8988T (cell line): ENCODE measurements at regions not wholly inside any gene's neighbourhood (a gene's known extent, or its start where the extent isn't known, plus 50 kb on each side); places are given as distances from the start of the nearest gene placed in this dataset.
"Not testable (repeated sequence)": the region's sequence is repeated elsewhere in the genome, so short reads cannot be mapped to it uniquely, and the experiment has no call there.

Experiments used
- DNase-seq: peaks from one replicate; pipeline ENCODE4 v3.0.0; 2011

GRCh38 chr20:50435397-50436051 is 74.7 kb upstream of the PTPN1 start:
- DNase-seq: no peak

DNA sequence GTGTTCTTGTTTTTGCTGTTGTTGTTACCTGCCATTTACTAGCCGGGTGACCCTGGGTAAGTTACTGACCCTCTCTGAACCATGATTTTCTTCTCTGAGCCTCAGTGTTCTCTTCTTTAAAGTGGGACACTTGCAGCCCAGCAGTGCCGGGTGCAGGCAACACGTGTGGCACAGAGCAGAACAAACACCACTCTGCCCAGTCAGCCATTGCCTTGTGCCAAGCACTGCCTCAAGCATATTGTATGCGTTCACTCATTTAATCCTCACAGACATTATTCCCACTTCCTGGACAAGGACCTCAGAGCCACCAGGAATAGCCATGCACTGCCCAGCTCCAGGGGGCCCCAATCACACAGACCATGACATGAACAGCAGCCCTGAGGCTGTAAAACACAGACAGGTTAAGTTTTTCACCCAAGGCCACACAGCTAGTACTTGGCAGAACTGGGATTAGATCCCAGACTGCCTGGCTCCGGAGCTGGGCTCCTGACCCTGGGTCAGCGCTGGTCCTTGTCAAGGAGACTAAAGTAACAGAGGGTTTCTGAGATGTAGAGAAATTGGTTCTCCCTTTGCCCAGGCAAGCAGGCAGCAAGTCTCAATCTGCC is 74.0 kb upstream of the PTPN1 start:
- DNase-seq: no peak

- no peak for DNase-seq
Observed at GRCh38 chr20:50436696-50437095, 73.5 kb upstream of the PTPN1 start.

- DNase-seq: no peak
Observed at GRCh38 chr20:50438986-50439407, 71.2 kb upstream of the PTPN1 start.

DNA sequence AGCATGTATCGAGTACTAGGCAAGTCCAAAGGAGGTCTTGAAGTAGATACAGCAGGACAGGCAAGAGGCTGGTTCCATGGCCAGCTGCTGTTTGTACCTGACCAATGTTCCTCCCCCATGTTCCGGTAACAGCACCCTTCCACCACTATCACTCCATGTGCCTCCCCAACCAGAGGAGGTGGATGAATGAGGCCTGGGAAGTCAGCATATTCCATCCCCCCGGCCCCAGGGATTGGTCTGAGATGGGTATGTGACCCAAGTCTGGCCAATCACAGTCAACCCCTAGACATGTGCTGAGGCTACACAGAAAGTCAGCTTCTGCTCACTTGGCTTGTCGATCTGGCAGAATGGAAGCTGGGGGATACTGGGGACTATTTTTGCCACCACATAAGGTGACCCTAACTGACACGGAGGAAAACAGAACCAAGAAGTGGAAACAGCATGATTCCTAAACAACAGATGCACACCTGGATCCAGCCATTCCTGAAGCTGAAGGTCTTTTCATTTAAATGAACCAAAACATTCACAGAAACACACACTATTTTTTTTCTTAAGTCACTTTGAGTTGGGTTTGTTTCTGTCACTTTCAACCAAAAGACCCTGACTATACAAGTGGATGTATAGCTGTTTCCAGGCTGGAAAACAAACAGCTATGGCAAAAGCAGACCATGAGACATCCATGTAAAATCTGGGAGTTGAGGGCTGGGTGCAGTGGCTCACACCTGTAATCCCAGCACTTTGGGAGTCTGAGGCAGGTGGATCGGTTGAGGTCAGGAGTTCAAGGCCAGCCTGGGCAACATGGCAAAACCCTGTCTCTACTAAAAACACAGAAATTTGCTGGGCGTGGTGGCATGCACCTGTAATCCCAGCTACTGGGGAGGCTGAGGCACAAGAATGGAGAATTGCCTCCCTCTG is 70.4 kb upstream of the PTPN1 start:
- no peak for DNase-seq

GRCh38 chr20:50442512-50442911 is 67.7 kb upstream of the PTPN1 start:
- DNase-seq: no peak

- no peak for DNase-seq
Observed at GRCh38 chr20:50445354-50446151, 64.6 kb upstream of the PTPN1 start.

- DNase-seq: no peak
Observed at GRCh38 chr20:50446351-50447101, 63.7 kb upstream of the PTPN1 start.

DNA sequence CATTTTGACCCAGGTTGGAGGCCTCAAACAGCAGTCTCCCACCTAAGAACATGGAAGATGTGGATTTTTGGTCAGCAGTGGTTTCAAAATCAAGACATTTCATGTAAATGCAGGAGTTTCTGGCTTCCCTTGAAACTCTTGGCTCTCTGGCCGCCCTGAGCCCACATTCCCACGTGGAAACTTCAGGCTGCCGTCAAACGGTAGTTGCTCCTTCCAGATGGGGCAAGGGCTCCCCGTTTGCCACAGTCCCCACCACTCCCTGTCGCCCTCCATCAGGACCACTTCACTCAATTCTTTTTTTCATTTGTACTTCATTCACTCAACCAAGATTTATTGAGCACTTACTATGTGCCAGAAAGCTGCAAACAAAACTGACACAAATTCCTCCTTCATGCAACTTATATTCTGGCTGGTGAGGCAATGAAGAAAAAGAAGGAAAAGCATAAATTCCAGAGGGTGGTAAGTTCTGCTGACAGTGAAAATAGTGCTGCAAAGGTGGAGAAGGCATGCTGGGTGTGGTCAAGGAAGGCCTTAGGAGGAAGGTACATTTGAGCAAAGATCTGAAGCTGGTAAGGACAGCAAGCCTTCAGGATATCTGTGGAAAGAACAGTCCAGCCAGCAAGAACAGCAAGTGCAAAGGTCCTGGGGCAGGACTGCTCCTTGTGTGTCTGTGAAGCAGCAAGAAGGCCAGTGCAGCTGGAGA is 62.9 kb upstream of the PTPN1 start:
- no peak for DNase-seq

- no peak for DNase-seq
Observed at GRCh38 chr20:50447817-50448216, 62.4 kb upstream of the PTPN1 start.

DNA sequence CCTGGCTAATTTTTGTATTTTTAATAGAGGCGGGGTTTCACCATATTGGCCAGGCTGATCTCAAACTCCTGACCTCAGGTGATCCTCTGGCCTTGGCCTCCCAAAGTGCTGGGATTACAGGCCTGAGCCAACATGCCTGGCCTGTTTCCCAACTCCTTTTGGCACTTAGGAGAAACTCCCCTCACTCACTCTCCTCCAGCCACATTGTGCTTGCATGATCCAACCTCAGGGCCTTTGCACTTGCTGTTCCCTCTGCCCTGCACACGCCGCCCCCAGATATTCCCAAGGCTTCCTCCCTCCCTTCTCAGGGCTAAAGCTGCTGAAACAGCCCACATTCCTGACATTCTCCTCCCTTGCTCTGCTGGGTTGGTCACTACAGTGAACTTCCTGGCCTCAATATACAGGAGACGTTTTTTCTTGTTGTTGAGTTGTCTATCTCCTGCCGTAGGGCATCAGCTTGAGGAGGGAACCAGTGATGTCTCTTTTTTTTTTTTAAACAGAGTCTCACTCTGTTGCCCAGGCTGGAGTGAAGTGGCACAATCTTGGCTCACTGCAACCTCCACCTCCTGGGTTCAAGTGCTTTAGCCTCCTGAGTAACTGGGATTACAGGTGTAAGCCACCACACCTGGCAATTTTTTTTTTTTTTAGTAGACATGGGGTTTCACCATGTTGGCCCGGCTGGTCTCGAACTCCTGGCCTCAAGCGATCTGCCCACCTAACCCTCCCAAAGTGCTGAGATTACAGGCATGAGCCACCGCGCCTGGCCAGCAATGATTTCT is 61.4 kb upstream of the PTPN1 start:
- DNase-seq: not testable (repeated sequence)

DNA sequence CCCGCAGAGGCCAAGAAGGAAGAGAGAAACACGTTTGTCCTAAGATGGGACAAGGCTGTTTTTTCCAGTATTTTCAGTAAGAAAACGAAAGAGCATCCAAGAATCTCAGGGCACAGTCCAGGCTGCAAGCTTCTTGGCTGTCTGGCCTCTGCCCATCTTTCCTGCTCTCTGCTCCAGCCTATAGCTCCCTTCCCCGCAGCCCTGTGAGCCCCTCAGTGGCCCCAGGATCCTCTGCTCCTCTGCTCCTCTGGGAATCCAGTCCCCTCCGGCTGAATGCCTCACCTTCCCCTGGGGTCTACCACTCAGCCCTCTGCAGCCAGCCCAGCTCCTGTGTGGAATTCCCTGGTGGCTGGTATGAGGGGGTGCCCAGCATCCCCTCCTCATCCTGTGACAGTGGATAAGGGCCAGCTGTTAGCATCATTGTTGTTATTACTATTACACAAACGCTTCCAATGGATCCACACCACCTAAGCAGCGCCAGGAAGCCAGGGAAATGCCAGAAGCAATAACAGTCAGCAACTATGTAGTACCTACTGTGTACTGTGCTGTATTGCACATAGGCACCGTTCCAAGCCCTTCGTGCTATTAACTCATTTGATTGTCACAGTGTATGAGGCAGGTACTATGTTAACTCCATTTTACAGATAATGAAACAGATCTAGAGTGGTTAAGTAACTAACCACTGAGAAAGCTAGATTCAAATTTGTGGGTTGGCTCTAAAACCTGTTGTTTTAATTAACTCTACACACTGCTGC is 60.3 kb upstream of the PTPN1 start:
- no peak for DNase-seq

DNA sequence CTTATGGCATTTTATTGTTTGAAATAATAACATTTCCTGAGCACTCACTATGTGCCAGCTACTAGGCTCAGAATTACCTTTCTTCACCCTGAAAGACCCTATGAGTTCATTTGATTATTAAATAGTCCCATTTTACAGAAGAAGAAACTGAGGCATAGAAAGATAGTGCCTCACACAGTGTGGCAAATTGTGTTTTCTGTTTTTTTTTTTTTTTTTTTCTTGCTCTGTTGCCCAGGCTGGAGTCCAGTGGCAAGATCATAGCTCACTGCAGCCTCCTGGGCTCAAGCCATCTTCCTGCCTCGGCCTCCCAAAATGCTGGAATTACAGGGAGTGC is 59.7 kb upstream of the PTPN1 start:
- no peak for DNase-seq

- no peak for DNase-seq
Observed at GRCh38 chr20:50450881-50451752, 59.1 kb upstream of the PTPN1 start.

DNA sequence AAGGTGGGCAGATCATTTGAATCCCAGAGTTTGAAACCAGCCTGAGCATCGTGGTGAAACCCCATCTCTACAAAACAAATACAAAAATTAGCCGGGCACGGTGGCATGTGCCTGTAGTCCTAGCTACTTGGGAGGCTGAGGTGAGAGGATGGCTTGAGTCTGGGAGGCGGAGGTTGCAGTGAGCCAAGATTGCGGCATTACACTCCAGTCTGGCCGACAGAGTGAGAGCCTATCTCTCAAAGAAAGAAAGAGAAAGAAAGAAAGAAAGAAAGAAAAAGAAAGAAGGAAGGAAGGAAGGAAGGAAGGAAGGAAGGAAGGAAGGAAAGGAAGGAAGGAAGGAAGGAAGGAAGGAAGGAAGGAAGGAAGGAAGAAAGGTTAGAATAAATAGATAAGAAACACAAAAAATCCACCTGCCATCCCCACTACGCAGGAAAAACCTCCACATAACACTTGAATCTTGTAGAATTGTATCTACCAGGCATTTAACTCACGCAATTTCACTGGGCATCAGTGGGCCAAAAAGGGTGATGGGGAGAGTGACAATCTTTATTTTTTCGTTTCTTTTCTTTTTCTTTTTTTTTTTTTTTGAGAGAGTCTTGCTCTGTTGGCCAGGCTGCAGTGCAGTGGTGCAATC is 58.3 kb upstream of the PTPN1 start:
- DNase-seq: not testable (repeated sequence)

DNA sequence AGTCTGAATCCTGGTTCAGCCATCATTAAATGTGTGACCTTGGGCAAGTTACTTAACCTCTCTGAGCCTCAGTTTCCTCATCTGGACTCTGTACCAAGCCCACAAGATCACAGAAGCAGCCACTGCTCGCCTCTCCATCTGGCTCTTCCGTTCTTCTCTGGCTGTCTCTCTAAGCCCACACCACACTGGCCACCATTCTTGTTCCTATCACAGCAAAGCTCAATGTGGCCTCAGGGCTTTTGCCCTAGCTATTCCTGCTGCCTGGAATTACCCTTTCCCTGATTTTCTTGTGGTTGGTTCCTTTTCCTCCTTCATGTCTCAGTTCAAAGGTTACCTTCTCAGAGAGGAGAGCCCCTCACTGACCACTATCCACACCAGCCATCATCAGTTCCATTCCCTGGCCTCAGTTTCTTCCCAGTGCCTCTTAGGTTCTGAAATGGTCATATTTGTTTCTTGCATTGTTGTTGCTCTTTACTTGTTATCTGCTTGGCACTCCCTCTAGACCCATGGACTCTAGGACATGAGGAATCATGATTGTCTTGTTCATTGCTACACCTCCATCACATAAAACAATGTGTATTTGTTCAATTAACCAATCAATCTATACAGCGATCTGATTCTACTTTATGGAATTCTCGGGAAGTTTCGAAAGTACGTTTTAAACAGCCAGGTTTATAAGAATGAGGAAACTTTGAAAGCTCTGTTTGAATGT is 56.5 kb upstream of the PTPN1 start:
- DNase-seq: no peak

DNA sequence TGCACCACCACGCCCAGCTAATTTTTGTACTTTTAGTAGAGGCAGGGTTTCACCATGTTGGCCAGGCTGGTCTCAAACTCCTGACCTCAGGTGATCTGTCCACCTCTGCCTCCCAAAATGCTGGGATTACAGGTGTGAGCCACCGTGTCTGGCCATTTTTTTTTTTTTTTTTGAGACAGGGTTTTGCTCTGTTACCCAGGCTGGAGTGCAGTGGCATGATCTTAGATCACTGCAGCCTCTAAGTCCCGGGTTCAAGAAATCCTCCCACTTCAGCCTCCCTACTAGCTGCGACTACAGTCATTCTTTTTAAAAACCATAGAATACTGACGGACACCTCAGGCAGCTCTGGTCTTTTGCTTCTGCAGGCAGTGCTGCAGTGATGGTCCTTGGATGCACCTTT is 54.9 kb upstream of the PTPN1 start:
- not testable (repeated sequence) for DNase-seq
